GM12872 (cell line): ENCODE measurements at regions not wholly inside any gene's neighbourhood (a gene's known extent, or its start where the extent isn't known, plus 50 kb on each side); places are given as distances from the start of the nearest gene placed in this dataset.

Source experiments
- CTCF ChIP-seq: IDR thresholded peaks from 3 replicates; pipeline ENCODE4 v1.5.1; 2011; ENCODE audit warnings: low read depth, mild to moderate bottlenecking, low read length, moderate library complexity; ENCODE audit not compliant: insufficient read depth

DNA sequence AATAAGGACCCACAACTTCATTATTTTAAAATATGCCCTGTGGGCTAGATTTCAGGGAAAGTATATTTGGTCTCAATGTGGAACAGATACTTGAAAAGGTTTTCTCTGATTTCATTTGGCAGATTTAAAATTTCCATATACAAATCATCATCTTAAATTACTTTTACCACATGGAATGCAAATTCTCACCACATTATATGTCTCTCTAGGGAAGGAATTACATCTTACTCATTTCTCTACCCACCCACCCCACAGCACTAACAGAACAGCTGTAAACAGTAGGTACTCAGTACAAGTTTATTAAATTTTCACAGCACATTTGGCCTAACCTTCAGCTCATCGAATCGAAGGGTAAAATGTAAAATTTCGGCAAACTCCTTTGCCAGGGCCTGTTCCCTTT lies 104.0 kb downstream of the CYRIA start:
- no peak for TF ChIP-seq CTCF

- no peak for TF ChIP-seq CTCF
These were observed 104.4 kb downstream of the CYRIA start for GRCh38 chr2:16561251-16561650.

DNA sequence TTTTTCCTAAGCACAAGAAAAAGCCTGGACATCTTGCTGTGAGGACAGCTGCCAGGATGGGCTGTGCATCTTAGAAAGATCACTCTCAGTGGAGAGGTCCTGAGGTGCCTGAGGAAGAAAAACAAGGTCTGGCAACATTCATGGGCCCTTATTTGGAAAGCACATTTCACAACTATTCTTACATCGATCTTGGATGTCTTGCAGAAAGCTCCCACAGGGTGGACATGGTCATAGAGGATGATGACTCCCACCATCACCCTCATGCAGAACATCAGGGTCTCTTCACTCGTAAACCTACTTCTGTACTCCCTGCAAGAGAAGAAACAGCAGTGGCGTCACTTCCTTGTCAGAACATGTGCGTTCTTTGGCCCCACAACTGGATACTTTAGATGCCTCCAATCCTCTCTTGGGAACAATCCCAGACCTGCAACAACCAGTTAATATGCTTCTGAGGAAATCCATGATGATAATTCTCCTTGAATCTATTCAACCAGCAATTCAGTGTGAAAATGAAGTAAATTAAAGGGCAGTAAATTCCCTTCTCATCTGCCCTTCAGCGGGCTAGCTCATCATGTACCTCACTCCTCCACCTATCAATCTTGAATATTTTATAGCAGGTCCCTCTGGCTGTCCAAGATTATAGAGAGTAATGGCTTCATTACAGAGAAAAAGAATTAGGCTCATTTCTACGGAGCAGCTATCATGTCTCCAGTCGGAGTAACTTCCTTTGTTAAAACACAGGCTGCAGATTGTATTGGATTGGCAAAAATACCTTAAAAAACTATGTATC lies 106.2 kb downstream of the CYRIA start:
- no peak for TF ChIP-seq CTCF

- TF ChIP-seq CTCF, result no peak
These were observed 111.5 kb downstream of the CYRIA start for GRCh38 chr2:16554060-16554583.

DNA sequence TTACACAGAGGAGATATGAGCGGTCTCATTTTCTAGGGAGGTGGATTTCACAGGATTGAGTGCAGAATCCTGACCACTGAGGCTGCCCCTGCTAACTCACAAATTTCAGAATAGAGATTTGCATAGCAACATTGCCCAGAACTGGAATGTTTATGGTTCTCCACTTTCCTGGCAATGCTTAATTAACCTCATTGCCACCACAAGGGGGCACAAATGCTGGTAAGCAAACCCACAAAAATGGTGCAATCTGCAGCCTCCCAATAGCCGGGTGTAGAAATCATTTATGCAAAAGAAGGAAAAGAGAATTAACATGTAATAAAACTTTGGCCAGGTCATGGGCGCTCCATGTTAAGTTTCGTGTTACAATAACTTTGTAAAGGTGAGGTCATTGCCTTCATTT lies 112.4 kb downstream of the CYRIA start:
- peak; percentile 57 for TF ChIP-seq CTCF

DNA sequence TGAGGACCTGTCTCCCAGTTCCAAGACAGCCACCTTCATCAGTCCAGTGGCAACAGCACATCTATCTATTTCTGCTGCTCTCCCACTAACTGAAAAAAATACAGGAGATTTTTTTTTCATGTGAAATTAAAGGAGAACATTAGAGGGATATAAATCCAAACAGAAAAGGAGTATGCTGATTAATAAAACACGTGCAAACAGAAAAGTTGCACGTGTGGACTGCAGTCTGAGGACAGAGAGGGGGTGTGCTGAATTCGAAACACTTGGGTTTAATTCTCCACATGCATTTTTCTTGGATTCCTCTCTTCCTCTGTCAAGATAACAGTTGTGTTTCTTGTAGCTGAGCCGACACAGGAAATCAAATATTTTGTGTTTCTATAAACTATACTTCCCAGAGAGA lies 113.4 kb downstream of the CYRIA start:
- no peak for TF ChIP-seq CTCF

GRCh38 chr2:16548036-16548435 lies 117.6 kb downstream of the CYRIA start:
- TF ChIP-seq CTCF, result no peak
